GM13976 (cell line): ENCODE measurements at regions not wholly inside any gene's neighbourhood (a gene's known extent, or its start where the extent isn't known, plus 50 kb on each side); places are given as distances from the start of the nearest gene placed in this dataset.
A peak's percentile ranks its signal among the peaks of the same experiment; 100 is the strongest.

ENCODE experiments used
- DNase-seq: peaks from one replicate; pipeline ENCODE4 v3.0.0; 2012; ENCODE audit warnings: low spot score
- CTCF ChIP-seq: IDR thresholded peaks from 2 replicates; pipeline ENCODE4 v1.5.1; 2012; ENCODE audit warnings: borderline replicate concordance, mild to moderate bottlenecking; ENCODE audit not compliant: insufficient read depth; ENCODE audit errors: extremely low read depth, missing control alignments, control extremely low read depth
- in situ Hi-C: fragments of 300-500 bp; cut with MboI; formaldehyde crosslinking; loops from one replicate; pipeline ENCODE4 v1.12.0; 2022; ENCODE audit warnings: low sequenced_read_pairs, mixed read lengths, inconsistent platforms; ENCODE audit not compliant: unreplicated experiment

DNA sequence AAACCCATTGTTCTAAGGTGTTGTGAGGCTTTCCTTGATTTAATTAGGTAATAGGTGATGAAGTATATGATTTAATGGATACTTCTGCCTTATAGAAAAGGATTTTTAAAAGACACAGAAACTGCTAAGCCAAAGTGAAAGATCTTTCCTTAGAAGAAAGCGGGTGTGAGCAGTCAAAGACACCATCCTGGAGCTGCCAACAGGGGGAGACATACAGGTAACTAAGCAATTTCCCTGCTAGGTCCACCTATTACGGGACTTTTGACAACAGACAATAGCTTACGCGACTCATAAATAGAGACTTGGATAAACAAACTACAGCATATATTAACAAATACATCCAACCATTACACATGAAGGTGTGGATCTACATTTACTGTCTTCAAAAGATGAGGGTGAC, 669.5 kb downstream of the SQOR start:
- in situ Hi-C loops = no loop called here
- DNase-seq = no peak
- no peak for TF ChIP-seq CTCF

- TF ChIP-seq CTCF = no peak
- no peak for DNase-seq
- in situ Hi-C loops = no loop called here
Observed at GRCh38 chr15:46307746-46308145, 672.9 kb downstream of the SQOR start.

DNA sequence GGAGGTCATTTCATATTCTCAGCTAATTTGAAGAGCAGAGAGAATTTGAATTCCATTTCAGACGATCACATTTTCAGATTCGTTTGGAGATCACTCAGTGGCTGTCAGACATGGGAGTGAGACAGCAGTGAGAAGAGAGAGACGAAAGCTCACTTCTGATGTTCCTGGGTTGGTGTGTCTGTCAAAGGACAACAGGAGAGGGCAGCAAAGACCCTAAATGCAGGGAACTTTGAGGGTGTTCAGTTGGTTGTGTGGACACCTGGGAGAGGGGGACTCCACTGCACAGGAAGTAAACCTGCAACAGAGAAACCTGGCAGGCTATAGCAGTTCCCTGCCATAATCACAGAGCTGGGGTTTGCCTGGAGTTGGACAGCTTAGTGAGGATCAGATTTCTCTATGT, 675.1 kb downstream of the SQOR start:
- DNase-seq = no peak
- in situ Hi-C loops = no loop called here
- TF ChIP-seq CTCF = no peak

- peak; percentile 42 for DNase-seq
- in situ Hi-C loops = no loop called here
- peak; percentile 91 for TF ChIP-seq CTCF
Observed at GRCh38 chr15:46312133-46312740, 677.4 kb downstream of the SQOR start.

- in situ Hi-C loops = no loop called here
- no peak for TF ChIP-seq CTCF
- DNase-seq = no peak
Observed at GRCh38 chr15:46315434-46315833, 680.6 kb downstream of the SQOR start.

DNA sequence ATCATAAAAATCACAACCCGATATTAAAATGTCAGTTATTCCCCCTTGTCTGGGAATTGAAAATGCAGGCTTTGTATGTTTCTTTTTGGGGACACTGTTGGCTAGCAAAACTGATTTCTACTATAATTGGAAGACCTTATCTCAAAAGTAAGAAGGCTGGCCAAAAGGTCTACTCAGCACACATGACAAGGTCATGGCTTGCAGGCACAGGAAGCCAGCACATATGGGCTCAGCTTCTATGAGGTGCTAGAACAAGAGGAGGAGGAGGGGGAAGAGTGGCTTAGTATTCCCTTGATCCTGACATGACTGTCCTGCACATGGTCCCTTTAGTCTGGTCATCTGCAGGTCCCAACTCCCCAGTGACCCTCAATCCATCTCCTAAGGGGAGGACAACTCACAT, 681.2 kb downstream of the SQOR start:
- in situ Hi-C loops = no loop called here
- TF ChIP-seq CTCF = no peak
- no peak for DNase-seq
